MM.1S (cell line): ENCODE measurements at regions not wholly inside any gene's neighbourhood (a gene's known extent, or its start where the extent isn't known, plus 50 kb on each side); places are given as distances from the start of the nearest gene placed in this dataset.

Experiments used
- DNase-seq: peaks from one replicate; pipeline ENCODE4 v3.0.0-alpha.2; 2015
- H2AFZ ChIP-seq: fragments of 300-600 bp; sonication (generic); 2 replicates; pipeline ENCODE4 v1.6.0; 2016; ENCODE audit warnings: antibody characterized with exemption, low read length
- H3F3A ChIP-seq: fragments of 300-600 bp; sonication (generic); 2 replicates; pipeline ENCODE4 v1.6.1; 2016; ENCODE audit warnings: mild to moderate bottlenecking, antibody characterized with exemption, low read length, moderate library complexity, mixed read lengths; ENCODE audit not compliant: insufficient read depth
- H3K27ac ChIP-seq: fragments of 300-600 bp; sonication (generic); 2 replicates; pipeline ENCODE4 v1.5.1; 2016; ENCODE audit warnings: mild to moderate bottlenecking, low read length
- H3K27me3 ChIP-seq: fragments of 300-600 bp; sonication (generic); replicated peaks from 2 replicates; pipeline ENCODE4 v1.6.0; 2016; ENCODE audit warnings: low read length; ENCODE audit not compliant: insufficient read depth
- H3K36me3 ChIP-seq: fragments of 300-600 bp; sonication (generic); replicated peaks from 2 replicates; pipeline ENCODE4 v1.6.1; 2016; ENCODE audit warnings: mild to moderate bottlenecking, low read length, mixed read lengths; ENCODE audit not compliant: insufficient read depth
- H3K4me1 ChIP-seq: fragments of 300-600 bp; sonication (generic); 2 replicates; pipeline ENCODE4 v1.6.1; 2016; ENCODE audit warnings: low read length, mixed read lengths
- H3K4me2 ChIP-seq: fragments of 300-600 bp; sonication (generic); 2 replicates; pipeline ENCODE4 v1.6.0; 2016; ENCODE audit warnings: low read depth, low read length
- H3K4me3 ChIP-seq: fragments of 300-600 bp; sonication (generic); 2 replicates; pipeline ENCODE4 v1.5.1; 2016; ENCODE audit warnings: low read length, mixed read lengths
- H3K79me2 ChIP-seq: fragments of 300-600 bp; sonication (generic); 2 replicates; pipeline ENCODE4 v1.6.1; 2016; ENCODE audit warnings: mixed run types, low read length, mixed read lengths
- H3K9ac ChIP-seq: fragments of 300-600 bp; sonication (generic); 2 replicates; pipeline ENCODE4 v1.6.1; 2016; ENCODE audit warnings: low read length, mixed read lengths
- H3K9me2 ChIP-seq: fragments of 300-600 bp; sonication (generic); replicated peaks from 2 replicates; pipeline ENCODE4 v1.6.1; 2016; ENCODE audit warnings: mild to moderate bottlenecking, low read length, mixed read lengths; ENCODE audit not compliant: insufficient read depth
- H3K9me3 ChIP-seq: fragments of 300-600 bp; sonication (generic); replicated peaks from 2 replicates; pipeline ENCODE4 v1.6.1; 2016; ENCODE audit warnings: mild to moderate bottlenecking, low read length, mixed read lengths; ENCODE audit not compliant: insufficient read depth
- H4K20me1 ChIP-seq: fragments of 300-600 bp; sonication (generic); 2 replicates; pipeline ENCODE4 v1.6.1; 2016; ENCODE audit warnings: mild to moderate bottlenecking, low read length, moderate library complexity, mixed read lengths; ENCODE audit not compliant: insufficient read depth
- EZH2 ChIP-seq: fragments of 300-600 bp; sonication (generic); optimal IDR thresholded peaks from 2 replicates; pipeline ENCODE3; 2017; ENCODE audit warnings: low read depth, mild to moderate bottlenecking, antibody characterized with exemption, low read length, mixed read lengths
- EZH2phosphoT487 ChIP-seq: fragments of 300-600 bp; sonication (generic); IDR thresholded peaks from 2 replicates; pipeline ENCODE4 v1.6.1; 2018; ENCODE audit warnings: antibody characterized with exemption, low read length
- TF ChIP-seq, protein P1 (sequence below): fragments of 300-600 bp; sonication (generic); IDR thresholded peaks from 2 replicates; pipeline ENCODE4 v1.5.1; 2016; ENCODE audit warnings: antibody characterized with exemption, low read length, mixed read lengths

DNA sequence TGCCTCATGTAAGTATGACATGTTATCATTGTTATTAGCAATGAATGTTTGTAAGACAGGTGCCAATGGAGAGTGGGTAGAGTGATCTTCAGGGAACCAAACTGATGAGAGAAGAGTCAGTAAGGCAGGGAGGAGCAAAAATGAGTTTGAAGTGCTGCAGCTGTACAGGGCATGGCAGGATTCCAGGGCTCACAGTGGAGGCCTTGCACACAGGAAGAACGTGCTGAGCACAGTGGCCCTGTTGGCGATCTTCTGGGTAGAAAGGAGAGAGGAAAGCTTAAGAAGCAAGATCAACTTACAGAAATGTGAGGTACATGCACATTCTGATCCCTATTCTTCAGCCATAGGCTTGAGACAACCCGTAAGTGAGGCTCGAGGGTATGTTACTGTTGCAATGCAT, 219.3 kb upstream of the TMEM45B start:
- H4K20me1 ChIP-seq, result no peaks in the 10 kb centered on the region
- H3K27ac ChIP-seq, result no peak overlapping the region
- no peaks in the 10 kb centered on the region for H3K79me2 ChIP-seq
- no peaks in the 10 kb centered on the region for H3K36me3 ChIP-seq
- TF ChIP-seq EZH2phosphoT487 (no peak), EZH2 (no peak)
- TF ChIP-seq, protein P1, sequence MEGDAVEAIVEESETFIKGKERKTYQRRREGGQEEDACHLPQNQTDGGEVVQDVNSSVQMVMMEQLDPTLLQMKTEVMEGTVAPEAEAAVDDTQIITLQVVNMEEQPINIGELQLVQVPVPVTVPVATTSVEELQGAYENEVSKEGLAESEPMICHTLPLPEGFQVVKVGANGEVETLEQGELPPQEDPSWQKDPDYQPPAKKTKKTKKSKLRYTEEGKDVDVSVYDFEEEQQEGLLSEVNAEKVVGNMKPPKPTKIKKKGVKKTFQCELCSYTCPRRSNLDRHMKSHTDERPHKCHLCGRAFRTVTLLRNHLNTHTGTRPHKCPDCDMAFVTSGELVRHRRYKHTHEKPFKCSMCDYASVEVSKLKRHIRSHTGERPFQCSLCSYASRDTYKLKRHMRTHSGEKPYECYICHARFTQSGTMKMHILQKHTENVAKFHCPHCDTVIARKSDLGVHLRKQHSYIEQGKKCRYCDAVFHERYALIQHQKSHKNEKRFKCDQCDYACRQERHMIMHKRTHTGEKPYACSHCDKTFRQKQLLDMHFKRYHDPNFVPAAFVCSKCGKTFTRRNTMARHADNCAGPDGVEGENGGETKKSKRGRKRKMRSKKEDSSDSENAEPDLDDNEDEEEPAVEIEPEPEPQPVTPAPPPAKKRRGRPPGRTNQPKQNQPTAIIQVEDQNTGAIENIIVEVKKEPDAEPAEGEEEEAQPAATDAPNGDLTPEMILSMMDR, result no peak
- H3K27me3 ChIP-seq, result no peaks in the 10 kb centered on the region
- H2AFZ ChIP-seq, result no peak overlapping the region
- H3K4me1 ChIP-seq, result no peaks in the 10 kb centered on the region
- H3K4me3 ChIP-seq, result no peak overlapping the region
- no peaks in the 10 kb centered on the region for H3K9me3 ChIP-seq
- H3K9me2 ChIP-seq, result no peaks in the 10 kb centered on the region
- H3F3A ChIP-seq, result no peaks in the 10 kb centered on the region
- no peak overlapping the region for H3K4me2 ChIP-seq
- no peak overlapping the region for H3K9ac ChIP-seq
- no peak for DNase-seq

GRCh38 chr11:129598378-129598777, 217.3 kb upstream of the TMEM45B start:
- H3K4me3 ChIP-seq, result no peak overlapping the region
- no peaks in the 10 kb centered on the region for H3K79me2 ChIP-seq
- no peak for DNase-seq
- no peaks in the 10 kb centered on the region for H3K9me3 ChIP-seq
- no peaks in the 10 kb centered on the region for H3F3A ChIP-seq
- H4K20me1 ChIP-seq, result no peaks in the 10 kb centered on the region
- no peaks in the 10 kb centered on the region for H3K27me3 ChIP-seq
- no peak overlapping the region for H2AFZ ChIP-seq
- no peaks in the 10 kb centered on the region for H3K4me1 ChIP-seq
- TF ChIP-seq, protein P1, result no peak
- TF ChIP-seq EZH2, result no peak
- TF ChIP-seq EZH2phosphoT487, result no peak
- H3K9me2 ChIP-seq, result no peaks in the 10 kb centered on the region
- no peak overlapping the region for H3K27ac ChIP-seq
- no peaks in the 10 kb centered on the region for H3K36me3 ChIP-seq
- H3K9ac ChIP-seq, result no peak overlapping the region
- H3K4me2 ChIP-seq, result no peak overlapping the region

DNA sequence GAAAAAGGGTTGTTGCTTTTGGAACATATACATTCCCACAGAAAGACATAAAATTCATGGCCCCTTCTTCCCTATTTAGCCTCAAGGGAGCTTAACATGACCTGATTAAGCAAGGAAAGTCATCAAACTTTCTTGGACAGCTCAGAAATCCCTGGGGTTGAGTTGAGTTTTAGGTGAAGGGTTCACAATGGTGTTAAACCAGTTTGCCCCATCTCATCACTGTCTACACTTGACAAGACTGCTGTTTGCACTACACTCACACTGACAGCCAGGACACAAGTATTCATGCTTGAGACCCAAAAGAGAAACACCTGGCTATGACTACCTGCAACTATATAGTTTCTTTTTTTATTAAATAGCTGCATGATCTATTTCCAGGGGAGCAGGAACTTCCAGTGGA, 209.8 kb upstream of the TMEM45B start:
- no peak for DNase-seq
- Histone ChIP-seq H3K27me3 (no peaks in the 10 kb centered on the region), H3K27ac (no peak overlapping the region), H3K4me2 (no peak overlapping the region), H3K36me3 (no peaks in the 10 kb centered on the region), H2AFZ (no peak overlapping the region), H3K9me3 (no peaks in the 10 kb centered on the region), H4K20me1 (no peaks in the 10 kb centered on the region), H3F3A (no peaks in the 10 kb centered on the region), H3K4me3 (no peak overlapping the region), H3K9me2 (no peaks in the 10 kb centered on the region), H3K4me1 (no peaks in the 10 kb centered on the region), H3K9ac (no peak overlapping the region), H3K79me2 (no peaks in the 10 kb centered on the region)
- TF ChIP-seq, protein P1, result no peak
- TF ChIP-seq EZH2phosphoT487 (no peak), EZH2 (no peak)

- DNase-seq, result no peak
Measured at GRCh38 chr11:129608711-129609110, 206.9 kb upstream of the TMEM45B start.

More at GRCh38 chr11:129608711-129609110, 206.9 kb upstream of the TMEM45B start:
- no peak for TF ChIP-seq EZH2phosphoT487
- no peak for TF ChIP-seq EZH2
- TF ChIP-seq, protein P1, result no peak
- Histone ChIP-seq H3F3A (no peaks in the 10 kb centered on the region), H3K9me3 (no peaks in the 10 kb centered on the region), H3K27me3 (no peaks in the 10 kb centered on the region), H3K9me2 (no peaks in the 10 kb centered on the region), H3K79me2 (no peaks in the 10 kb centered on the region), H2AFZ (no peak overlapping the region), H3K4me2 (no peak overlapping the region), H3K4me1 (no peaks in the 10 kb centered on the region), H3K9ac (no peak overlapping the region), H4K20me1 (no peaks in the 10 kb centered on the region), H3K4me3 (no peak overlapping the region), H3K36me3 (no peaks in the 10 kb centered on the region), H3K27ac (no peak overlapping the region)
